Stomach (tissue), 4 donors: ENCODE measurements at regions not wholly inside any gene's neighbourhood (a gene's known extent, or its start where the extent isn't known, plus 50 kb on each side); places are given as distances from the start of the nearest gene placed in this dataset.

Source experiments
- POLR2A ChIP-seq, 4 donors: fragments of 450-650 bp; IDR thresholded peaks; one replicate each; pipeline ENCODE4 v1.6.1; 2016; ENCODE audit warnings: antibody characterized with exemption in 4 of 4, control low read depth in 2 of 4, mild to moderate bottlenecking in 1 of 4, moderate library complexity in 1 of 4
- POLR2AphosphoS5 ChIP-seq, 3 donors: sonication (generic); formaldehyde crosslinking; IDR thresholded peaks; one replicate each; pipeline ENCODE4 v1.6.1; 2016; ENCODE audit warnings: antibody characterized with exemption in 3 of 3
- TF ChIP-seq, protein P1 (sequence below), 7 experiments: fragments of 450-650 bp in 4 of 7; fragments of 200-600 bp in 3 of 7; sonication (generic) in 3 of 7; IDR thresholded peaks; one replicate each; pipeline ENCODE4 v1.5.1; 2016 to 2019; ENCODE audit warnings: antibody characterized with exemption in 7 of 7, control low read depth in 2 of 7, mild to moderate bottlenecking in 1 of 7

DNA sequence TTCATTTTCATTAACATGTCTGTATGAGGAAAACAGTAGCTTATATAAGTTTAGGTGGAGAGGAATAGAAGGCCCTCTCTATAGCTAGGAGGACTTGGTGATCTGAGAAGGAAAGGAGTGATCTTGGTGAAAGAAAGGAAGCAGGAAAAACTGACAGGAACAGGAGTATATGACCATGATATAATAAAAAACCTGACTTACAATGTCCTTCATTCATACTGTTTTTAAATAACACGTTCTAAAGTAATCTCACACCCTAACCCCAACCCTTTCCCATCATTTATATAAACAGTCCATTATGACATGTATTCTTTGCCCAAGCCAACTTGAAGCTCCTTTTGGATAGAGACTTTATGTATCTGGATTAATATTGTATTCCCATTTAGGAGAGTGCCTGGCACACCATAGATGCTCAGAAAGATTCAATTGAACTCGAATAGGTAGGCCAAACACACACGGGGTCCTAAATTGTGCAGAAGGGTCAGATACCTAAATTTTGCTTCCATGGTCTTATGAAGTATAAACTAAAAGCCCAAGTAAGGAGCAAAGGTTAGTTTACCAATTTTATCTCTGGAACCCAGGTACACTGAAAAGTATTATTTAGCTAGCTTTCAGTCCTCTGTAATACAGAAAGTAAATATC, 75.9 kb downstream of the OR2B2 start:
- TF ChIP-seq, protein P1, sequence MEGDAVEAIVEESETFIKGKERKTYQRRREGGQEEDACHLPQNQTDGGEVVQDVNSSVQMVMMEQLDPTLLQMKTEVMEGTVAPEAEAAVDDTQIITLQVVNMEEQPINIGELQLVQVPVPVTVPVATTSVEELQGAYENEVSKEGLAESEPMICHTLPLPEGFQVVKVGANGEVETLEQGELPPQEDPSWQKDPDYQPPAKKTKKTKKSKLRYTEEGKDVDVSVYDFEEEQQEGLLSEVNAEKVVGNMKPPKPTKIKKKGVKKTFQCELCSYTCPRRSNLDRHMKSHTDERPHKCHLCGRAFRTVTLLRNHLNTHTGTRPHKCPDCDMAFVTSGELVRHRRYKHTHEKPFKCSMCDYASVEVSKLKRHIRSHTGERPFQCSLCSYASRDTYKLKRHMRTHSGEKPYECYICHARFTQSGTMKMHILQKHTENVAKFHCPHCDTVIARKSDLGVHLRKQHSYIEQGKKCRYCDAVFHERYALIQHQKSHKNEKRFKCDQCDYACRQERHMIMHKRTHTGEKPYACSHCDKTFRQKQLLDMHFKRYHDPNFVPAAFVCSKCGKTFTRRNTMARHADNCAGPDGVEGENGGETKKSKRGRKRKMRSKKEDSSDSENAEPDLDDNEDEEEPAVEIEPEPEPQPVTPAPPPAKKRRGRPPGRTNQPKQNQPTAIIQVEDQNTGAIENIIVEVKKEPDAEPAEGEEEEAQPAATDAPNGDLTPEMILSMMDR (IDR thresholded peaks at IDR 0.05), result no peak
- TF ChIP-seq POLR2A (IDR thresholded peaks at IDR 0.05) (no peak), POLR2AphosphoS5 (IDR thresholded peaks at IDR 0.05) (no peak)
